ENCODE measurements at regions not wholly inside any gene's neighbourhood (a gene's known extent, or its start where the extent isn't known, plus 50 kb on each side); places are given as distances from the start of the nearest gene placed in this dataset.

DNA sequence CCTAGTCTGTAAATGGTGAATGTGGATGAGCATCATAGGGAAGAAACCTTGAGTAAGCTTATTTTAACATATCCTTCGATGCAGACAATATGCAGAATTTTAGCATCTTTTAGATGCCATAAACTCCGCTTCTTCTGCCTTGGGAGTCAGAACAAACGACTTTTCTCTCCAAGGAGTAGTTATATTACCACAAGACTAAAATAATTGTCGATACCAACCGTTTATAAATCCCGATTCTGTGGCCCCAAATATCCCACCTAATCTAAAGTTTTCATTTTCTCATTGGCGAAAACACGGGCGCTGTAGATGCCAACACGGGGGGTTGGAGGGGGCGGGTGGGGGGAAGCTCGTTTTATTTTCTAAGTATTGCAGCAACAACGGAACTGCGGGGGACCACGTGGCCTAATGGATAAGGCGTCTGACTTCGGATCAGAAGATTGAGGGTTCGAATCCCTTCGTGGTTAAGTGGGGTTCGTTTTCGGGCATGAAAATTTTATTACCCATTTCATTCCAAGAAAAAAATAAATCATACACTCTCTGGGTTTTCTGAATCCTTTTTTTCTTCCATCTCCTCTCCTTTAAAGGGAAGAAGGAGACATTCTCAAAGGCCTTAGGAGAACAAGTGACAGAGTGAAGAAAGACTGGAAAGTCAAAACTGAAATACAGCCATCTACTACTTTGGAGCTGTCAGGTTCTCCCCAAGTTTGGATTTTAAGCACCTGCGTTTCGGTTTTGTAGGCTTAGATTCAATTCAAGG lies 65.5 kb upstream of the BTN3A2 start:
- TF ChIP-seq, protein P1, sequence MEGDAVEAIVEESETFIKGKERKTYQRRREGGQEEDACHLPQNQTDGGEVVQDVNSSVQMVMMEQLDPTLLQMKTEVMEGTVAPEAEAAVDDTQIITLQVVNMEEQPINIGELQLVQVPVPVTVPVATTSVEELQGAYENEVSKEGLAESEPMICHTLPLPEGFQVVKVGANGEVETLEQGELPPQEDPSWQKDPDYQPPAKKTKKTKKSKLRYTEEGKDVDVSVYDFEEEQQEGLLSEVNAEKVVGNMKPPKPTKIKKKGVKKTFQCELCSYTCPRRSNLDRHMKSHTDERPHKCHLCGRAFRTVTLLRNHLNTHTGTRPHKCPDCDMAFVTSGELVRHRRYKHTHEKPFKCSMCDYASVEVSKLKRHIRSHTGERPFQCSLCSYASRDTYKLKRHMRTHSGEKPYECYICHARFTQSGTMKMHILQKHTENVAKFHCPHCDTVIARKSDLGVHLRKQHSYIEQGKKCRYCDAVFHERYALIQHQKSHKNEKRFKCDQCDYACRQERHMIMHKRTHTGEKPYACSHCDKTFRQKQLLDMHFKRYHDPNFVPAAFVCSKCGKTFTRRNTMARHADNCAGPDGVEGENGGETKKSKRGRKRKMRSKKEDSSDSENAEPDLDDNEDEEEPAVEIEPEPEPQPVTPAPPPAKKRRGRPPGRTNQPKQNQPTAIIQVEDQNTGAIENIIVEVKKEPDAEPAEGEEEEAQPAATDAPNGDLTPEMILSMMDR (IDR thresholded peaks at IDR 0.05; ENCODE audit: borderline replicate concordance, extremely low read depth, low read length, poor library complexity, severe bottlenecking) = no peak
- no peak for TF ChIP-seq EZH2 (IDR thresholded peaks at IDR 0.05; ENCODE audit: borderline replicate concordance, low read depth, low read length, severe bottlenecking)
